ENCODE measurements at regions not wholly inside any gene's neighbourhood (a gene's known extent, or its start where the extent isn't known, plus 50 kb on each side); places are given as distances from the start of the nearest gene placed in this dataset.

- no peak for TF ChIP-seq USF2 (IDR thresholded peaks at IDR 0.05; ENCODE audit: low read depth, low read length)
- TF ChIP-seq CTCF (conservative IDR thresholded peaks at IDR 0.05; ENCODE audit: low read depth, low read length) = no peak
- TF ChIP-seq BHLHE40 (IDR thresholded peaks at IDR 0.05; ENCODE audit: low read depth, low read length) = no peak
- no peak for TF ChIP-seq POLR2A (IDR thresholded peaks at IDR 0.05; ENCODE audit: low read depth, low read length)
- no peak for TF ChIP-seq RAD21 (IDR thresholded peaks at IDR 0.05; ENCODE audit: low read length)
These were observed 671.3 kb upstream of the KLF4 start for GRCh38 chr9:108160706-108161355.
